AG08395 (cell line): ENCODE measurements at regions not wholly inside any gene's neighbourhood (a gene's known extent, or its start where the extent isn't known, plus 50 kb on each side); places are given as distances from the start of the nearest gene placed in this dataset.
"Not testable (repeated sequence)": the region's sequence is repeated elsewhere in the genome, so short reads cannot be mapped to it uniquely, and the experiment has no call there.

Source experiments
- DNase-seq: peaks from one replicate; pipeline ENCODE4 v3.0.0; 2012; ENCODE audit warnings: mixed read lengths, low spot score

DNA sequence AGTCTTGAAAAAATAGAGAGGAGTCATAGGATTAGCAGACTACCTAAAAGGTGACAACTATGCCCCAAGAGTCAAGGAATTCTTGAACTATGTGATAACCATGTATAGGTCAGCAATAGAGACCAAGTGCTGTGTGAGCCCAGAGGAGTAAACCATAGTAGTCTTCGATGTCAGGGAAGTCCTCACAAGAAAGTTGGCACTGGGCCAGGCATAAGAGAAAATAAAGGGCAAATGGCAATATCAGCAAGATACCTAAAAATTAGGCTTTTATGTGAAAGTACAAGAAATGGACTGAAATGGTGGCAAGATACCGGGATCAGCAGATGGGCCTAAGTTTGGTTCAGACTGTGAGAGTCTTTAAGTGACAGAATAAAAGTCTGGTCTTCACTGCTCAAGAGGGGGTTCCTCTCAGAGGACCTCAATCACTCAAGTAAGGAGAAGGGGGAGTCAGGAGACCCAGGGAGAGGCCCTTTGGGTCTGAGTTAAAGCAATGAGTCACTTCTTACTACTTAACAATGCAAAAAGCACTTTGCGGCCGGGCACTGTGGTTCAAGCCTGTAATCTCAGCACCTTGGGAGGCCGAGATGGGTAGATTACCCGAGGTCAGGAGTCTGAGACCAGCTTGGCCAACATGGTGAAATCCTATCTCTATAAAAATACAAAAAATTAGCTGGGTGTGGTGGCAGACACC, 95.0 kb downstream of the TEX35 start:
- no peak for DNase-seq

GRCh38 chr1:178609015-178609414, 96.1 kb downstream of the TEX35 start:
- DNase-seq = peak; percentile 70

DNA sequence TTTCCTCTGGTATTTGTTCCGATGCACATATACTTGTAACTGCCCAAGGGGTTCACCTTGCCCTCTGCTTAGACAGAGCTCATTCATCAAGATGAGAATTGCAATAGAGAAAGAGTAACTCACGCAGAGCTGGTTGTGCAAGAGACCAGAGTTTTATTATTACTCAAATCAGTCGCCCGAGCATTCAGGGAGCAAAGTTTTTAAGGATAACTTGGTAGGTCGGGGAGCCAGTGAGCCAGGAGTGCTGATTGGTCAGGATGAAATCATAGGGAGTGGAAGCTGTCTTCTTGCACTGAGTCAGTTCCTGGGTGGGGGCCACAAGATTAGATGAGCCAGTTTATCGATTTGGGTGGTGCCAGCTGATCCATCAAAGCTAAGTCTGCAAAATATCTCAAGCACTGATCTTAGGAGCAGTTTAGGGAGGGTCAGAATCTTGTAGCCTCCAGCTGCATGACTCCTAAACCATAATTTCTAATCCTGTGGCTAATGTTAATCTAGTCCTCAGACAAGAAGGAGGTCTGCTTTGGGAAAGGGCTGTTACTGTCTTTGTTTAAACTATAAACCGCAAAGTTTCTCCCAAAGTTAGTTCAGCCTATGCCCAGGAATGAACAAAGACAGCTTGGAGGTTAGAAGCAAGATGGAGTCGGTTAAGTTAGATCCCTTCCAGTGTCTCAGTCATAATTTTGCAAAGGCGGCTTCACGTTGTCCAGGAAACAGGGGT, 97.9 kb downstream of the TEX35 start:
- not testable (repeated sequence) for DNase-seq

DNA sequence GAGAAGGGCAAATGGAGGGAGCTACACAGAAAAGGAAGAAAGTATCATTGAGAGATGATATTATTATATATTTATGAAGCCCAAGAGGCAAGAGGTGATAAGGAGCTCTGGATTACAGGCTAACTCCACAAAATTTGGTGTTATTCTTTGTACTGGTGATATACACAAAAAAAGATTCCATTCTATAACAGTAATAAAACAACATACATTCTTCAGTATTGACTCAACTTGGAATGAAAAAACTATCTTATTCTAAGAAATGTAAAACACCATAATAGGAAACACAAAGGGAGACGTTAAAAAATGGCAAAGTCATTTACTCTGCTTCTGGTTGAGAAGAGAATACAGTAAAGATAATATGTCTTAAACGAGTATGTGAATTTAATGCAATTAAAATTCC, 99.4 kb downstream of the TEX35 start:
- DNase-seq = peak; percentile 63

DNA sequence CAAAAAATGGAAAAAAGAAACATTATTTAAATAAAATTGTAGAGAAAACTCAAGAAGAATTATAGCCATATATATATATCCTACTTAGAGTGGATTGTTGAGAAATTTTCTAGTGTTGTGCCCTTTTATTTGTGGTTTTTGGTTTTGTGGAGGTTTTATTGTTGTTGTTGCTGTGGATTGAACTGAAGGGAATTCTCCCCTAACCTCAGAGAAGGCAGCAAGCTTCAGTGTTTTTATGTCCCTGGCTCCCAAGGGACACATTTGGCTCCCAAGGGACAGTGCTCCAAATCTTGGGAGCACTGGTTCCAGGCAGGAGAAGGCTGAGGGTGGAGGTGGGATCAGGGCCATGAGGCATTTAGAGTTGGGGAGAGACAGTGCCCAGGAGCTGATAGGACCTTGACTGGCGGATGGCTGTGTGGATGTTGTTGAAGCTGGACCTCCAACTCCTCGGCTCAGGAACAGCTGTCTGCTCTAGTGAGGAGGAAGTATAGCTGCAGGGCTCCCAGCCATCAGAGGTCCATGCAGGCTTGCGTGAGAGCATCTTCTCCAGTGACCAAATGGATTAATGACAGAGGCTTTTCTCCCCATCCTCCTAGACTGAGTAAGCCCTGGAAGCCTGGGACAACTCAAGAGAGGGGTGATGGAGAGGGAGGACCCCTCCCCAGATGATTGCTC, 100.5 kb downstream of the TEX35 start:
- peak; percentile 37 for DNase-seq

- DNase-seq = no peak
Measured at GRCh38 chr1:178614286-178614685, 101.4 kb downstream of the TEX35 start.

GRCh38 chr1:178619042-178619927, 105.8 kb upstream of the RALGPS2 start:
- no peak for DNase-seq

GRCh38 chr1:178620584-178621475, 104.2 kb upstream of the RALGPS2 start:
- DNase-seq = no peak

DNA sequence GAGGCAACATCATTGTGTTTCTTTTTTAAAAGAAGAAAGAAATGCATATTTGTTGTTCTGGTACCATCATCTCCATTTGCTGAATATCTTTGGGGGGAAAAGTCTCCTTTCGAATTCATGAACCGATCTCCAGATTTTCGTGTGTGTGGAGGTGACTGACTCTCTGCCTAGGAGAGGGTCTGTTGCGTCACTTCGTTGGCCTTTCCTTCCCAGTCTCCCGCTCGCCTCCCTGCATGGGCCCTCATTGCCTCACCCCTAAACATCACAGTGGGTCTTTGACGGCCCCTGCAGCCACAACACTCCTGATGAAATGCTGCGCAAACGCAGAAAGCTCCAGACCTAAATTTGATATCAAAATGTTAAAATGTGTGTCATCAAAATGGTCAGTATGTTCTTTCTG, 103.2 kb upstream of the RALGPS2 start:
- no peak for DNase-seq

- no peak for DNase-seq
Measured at GRCh38 chr1:178625695-178626094, 99.3 kb upstream of the RALGPS2 start.

DNA sequence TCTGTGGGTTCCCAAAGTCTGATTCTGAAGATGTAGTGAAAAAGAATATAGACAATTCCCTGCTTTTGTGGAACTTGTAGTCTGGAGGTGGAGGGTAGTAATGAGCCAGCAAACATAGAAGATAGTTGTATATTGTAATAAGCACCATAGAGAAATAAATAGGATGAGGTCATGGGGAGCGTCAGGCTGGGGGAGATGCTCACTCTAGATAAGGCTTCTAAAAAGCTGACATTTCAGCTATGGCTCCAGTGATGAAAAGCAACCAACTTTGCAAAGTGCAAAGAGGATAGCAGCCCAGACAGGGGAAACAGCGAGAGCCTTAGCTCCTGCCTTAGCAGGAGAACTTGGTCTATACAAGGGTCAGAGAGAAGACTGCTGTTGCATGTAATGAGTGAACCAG, 98.0 kb upstream of the RALGPS2 start:
- DNase-seq = no peak

DNA sequence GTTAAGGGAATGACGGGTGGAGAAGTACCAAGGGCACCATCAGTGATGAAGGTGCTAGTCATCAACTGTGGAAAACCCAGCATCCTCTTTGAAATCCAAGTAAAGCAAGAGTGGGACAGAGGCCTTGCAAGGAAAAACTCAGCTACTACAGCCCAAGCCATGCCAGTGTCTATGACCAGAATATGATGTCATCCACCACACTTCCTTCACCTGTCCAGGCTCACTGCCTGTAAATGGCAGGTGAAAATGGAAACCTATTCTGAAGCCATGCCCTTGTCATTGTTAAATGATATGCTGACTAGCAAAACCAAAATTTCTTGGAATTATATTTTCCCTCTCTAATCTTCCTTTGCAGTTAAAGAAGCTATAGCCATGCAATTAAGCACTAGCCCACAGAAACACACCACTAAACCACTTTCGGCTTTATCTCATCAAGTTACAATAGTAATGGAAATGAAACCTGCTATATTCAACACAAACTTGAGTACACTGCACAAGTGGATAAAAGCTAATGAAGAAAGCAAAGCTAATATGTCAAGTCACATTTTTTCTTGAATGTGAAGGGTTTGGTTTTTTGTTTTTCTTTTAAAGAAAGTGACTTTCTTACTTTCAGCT, 96.3 kb upstream of the RALGPS2 start:
- DNase-seq = no peak

DNA sequence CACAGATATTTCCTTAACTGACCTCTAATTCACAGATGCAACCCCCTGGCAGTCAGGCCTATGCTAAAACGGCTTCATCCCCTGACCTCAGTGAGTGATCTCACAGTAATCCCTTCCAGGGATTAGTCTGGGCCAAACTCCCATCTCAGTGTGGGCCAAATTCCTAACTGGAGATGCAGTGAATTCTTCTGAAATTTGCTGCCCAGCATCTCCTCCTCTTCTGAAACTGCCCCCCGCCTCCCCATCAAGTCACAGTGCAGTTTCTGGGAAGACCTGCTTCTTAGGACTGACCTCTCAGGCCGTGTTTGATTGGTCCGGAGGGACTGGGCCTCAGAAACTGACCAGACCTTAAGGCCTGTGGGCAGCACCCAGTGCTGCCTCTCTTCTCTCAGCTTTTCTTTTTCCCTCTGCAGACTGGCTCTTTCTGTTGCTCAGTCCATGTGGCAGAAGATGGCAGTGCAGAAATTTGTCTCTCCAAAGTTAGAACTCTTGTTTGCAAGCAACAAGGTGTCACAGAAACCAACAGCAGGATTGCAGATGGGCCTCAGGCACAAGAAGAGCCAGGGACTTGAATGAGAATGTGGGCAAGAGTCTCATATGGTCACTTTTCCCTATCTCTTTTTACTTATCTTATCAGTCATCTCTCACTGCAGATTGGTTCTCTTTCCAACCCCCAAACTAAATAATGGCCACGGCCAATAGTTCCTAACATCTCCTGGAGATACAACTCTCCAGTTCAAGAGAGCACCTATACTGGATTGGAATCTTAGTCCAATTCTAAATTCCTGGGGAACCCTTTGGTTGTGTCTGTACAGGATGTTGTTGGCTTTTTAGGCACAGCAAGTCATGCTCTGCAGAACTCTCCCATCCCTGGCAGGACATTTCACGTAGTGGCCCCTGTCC, 95.5 kb upstream of the RALGPS2 start:
- peak; percentile 94 for DNase-seq

- DNase-seq = no peak
Measured at GRCh38 chr1:178630417-178630816, 94.6 kb upstream of the RALGPS2 start.

DNA sequence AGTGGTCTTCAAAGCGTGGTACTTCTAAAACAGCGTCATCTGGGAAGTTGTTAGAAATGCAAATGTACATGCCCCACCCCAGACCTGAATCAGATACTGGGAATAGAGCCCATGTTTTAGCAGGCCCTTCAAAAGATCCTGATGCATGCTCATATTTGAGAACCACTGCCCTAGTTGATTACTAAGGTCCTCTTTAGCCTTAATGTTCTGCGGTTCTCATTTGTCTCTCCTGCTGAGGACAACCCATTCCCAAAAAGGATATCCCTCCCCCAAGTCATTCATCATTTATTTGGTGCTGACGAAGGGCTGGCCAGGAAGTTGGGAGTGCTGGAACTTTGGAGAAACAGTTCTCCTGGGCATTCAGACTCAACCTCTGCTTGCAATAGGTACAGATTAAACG, 92.4 kb upstream of the RALGPS2 start:
- peak; percentile 55 for DNase-seq

GRCh38 chr1:178633056-178633455, 92.0 kb upstream of the RALGPS2 start:
- DNase-seq = peak; percentile 49

- peak; percentile 67 for DNase-seq
Measured at GRCh38 chr1:178634445-178634844, 90.6 kb upstream of the RALGPS2 start.

- no peak for DNase-seq
Measured at GRCh38 chr1:178637841-178638240, 87.2 kb upstream of the RALGPS2 start.

GRCh38 chr1:178639326-178639725, 85.7 kb upstream of the RALGPS2 start:
- DNase-seq = no peak

GRCh38 chr1:178642282-178642681, 82.8 kb upstream of the RALGPS2 start:
- no peak for DNase-seq
